Caco-2 (cell line): ENCODE measurements at regions not wholly inside any gene's neighbourhood (a gene's known extent, or its start where the extent isn't known, plus 50 kb on each side); places are given as distances from the start of the nearest gene placed in this dataset.

Experiments used
- BruUV-seq: library from RNA; stranded (reverse); fragments of 400-500 nt; replicated peaks from 2 replicates; lab custom pipeline; 2021; lab: Mats Ljungman, UMichigan
- CTCF ChIA-PET: fragments of 300-600 bp; sonication (Branson Sonifier 250); formaldehyde crosslinking; loops from one replicate; lab custom pipeline; 2022; ENCODE audit warnings: antibody characterized with exemption; lab: Charles Lee
- POLR2A ChIA-PET: fragments of 300-600 bp; sonication (Branson Sonifier 250); formaldehyde crosslinking; loops from one replicate; lab custom pipeline; 2022; ENCODE audit warnings: antibody characterized with exemption; lab: Charles Lee
- DNase-seq, 2 experiments: peaks; one replicate each; pipeline versions ENCODE4 v3.0.0 to v3.0.0-alpha.2; 2020 to 2022
- H3K27me3 ChIP-seq: replicated peaks from 2 replicates; pipeline ENCODE4 v1.6.0; 2011; ENCODE audit warnings: low read length; ENCODE audit not compliant: control insufficient read depth, insufficient read depth
- H3K36me3 ChIP-seq: 2 replicates; pipeline ENCODE4 v1.5.1; 2011; ENCODE audit warnings: low read length; ENCODE audit not compliant: control insufficient read depth, insufficient read depth
- H3K4me1 ChIP-seq: fragments of 250-450 bp; sonication (Bioruptor Pico); 2 replicates; pipeline ENCODE4 v1.5.1; 2020; ENCODE audit warnings: mild to moderate bottlenecking
- H3K4me3 ChIP-seq: 2 replicates; pipeline ENCODE4 v1.5.1; 2011; ENCODE audit warnings: low read depth, mild to moderate bottlenecking, control low read depth, low read length
- H3K9me3 ChIP-seq: fragments of 250-450 bp; sonication (Bioruptor Pico); 2 replicates; pipeline ENCODE4 v1.5.1; 2020; ENCODE audit warnings: mild to moderate bottlenecking, moderate library complexity
- H3K27ac Mint-ChIP-seq: one replicate; pipeline ENCODE4 v1.8.0; 2022; ENCODE audit warnings: mixed read lengths; ENCODE audit not compliant: unreplicated experiment
- H3K27me3 Mint-ChIP-seq: one replicate; pipeline ENCODE4 v1.8.0; 2022; ENCODE audit warnings: mixed read lengths; ENCODE audit not compliant: insufficient read depth, unreplicated experiment
- H3K36me3 Mint-ChIP-seq: one replicate; pipeline ENCODE4 v1.8.0; 2022; ENCODE audit warnings: mild to moderate bottlenecking, mixed read lengths; ENCODE audit not compliant: insufficient read depth, unreplicated experiment
- H3K4me1 Mint-ChIP-seq: one replicate; pipeline ENCODE4 v1.8.0; 2022; ENCODE audit warnings: low read depth, mixed read lengths; ENCODE audit not compliant: unreplicated experiment
- H3K4me3 Mint-ChIP-seq: one replicate; pipeline ENCODE4 v1.8.0; 2022; ENCODE audit warnings: mild to moderate bottlenecking, moderate library complexity, mixed read lengths; ENCODE audit not compliant: unreplicated experiment
- H3K9me3 Mint-ChIP-seq: one replicate; pipeline ENCODE4 v1.8.0; 2022; ENCODE audit warnings: mixed read lengths; ENCODE audit not compliant: unreplicated experiment
- CTCF ChIP-seq, 2 experiments: fragments of 200-600 bp in 1 of 2; IDR thresholded peaks; 1 replicate in 1 of 2; 2 replicates in 1 of 2; pipeline versions ENCODE4 v1.5.1 to v1.8.0; 2011 to 2022; ENCODE audit warnings: antibody characterized with exemption in 1 of 2, control low read depth in 1 of 2, inconsistent platforms in 1 of 2, low read depth in 1 of 2, low read length in 1 of 2, mild to moderate bottlenecking in 1 of 2, moderate library complexity in 1 of 2; ENCODE audit not compliant: insufficient read depth in 1 of 2, severe bottlenecking in 1 of 2, unreplicated experiment in 1 of 2
- intact Hi-C: fragments of 100-400 bp; cut with micrococcal nuclease; formaldehyde crosslinking; loops from one replicate; pipeline ENCODE4 v1.10.0; 2022; ENCODE audit not compliant: unreplicated experiment

- POLR2A ChIA-PET = no interaction called here
Measured at GRCh38 chr9:82560457-82560904, 502.5 kb downstream of the RASEF start.

GRCh38 chr9:82563094-82563493, 499.8 kb downstream of the RASEF start:
- Histone ChIP-seq H3K4me1 (no peaks in the 10 kb centered on the region), H3K36me3 (no peaks in the 10 kb centered on the region), H3K27me3 (no peaks in the 10 kb centered on the region), H3K4me3 (no peak overlapping the region), H3K9me3 (no peaks in the 10 kb centered on the region)
- intact Hi-C loops = no loop called here
- TF ChIP-seq CTCF (IDR thresholded peaks at IDR 0.05; ENCODE audit: insufficient read depth in 1 of 2, low read depth in 1 of 2, low read length in 1 of 2, severe bottlenecking in 1 of 2, unreplicated experiment in 1 of 2) = no peak
- ChIA-PET POLR2A (no interaction called here), CTCF (no interaction called here)
- no peak overlapping the region for H3K4me3 Mint-ChIP-seq
- no peaks in the 10 kb centered on the region for H3K9me3 Mint-ChIP-seq
- no peaks in the 10 kb centered on the region for H3K4me1 Mint-ChIP-seq
- no peak overlapping the region for H3K27ac Mint-ChIP-seq
- no peak for DNase-seq
- no TSS peak for BruUV-seq
- no peaks in the 10 kb centered on the region for H3K27me3 Mint-ChIP-seq
- no peaks in the 10 kb centered on the region for H3K36me3 Mint-ChIP-seq

More at GRCh38 chr9:82560457-82560904, 502.5 kb downstream of the RASEF start:
- intact Hi-C loops = no loop called here
- no peaks in the 10 kb centered on the region for H3K4me1 ChIP-seq
- H3K27me3 ChIP-seq = no peaks in the 10 kb centered on the region
- peak; percentile 18 to 31 for DNase-seq
- H3K36me3 ChIP-seq = no peaks in the 10 kb centered on the region
- H3K4me3 Mint-ChIP-seq = no peak overlapping the region
- no peaks in the 10 kb centered on the region for H3K36me3 Mint-ChIP-seq
- no peaks in the 10 kb centered on the region for H3K9me3 Mint-ChIP-seq
- no peaks in the 10 kb centered on the region for H3K9me3 ChIP-seq
- H3K4me1 Mint-ChIP-seq = no peaks in the 10 kb centered on the region
- H3K4me3 ChIP-seq = no peak overlapping the region
- no peaks in the 10 kb centered on the region for H3K27me3 Mint-ChIP-seq
- BruUV-seq = no TSS peak
- H3K27ac Mint-ChIP-seq = no peak overlapping the region
- CTCF ChIA-PET = no interaction called here
- no peak for TF ChIP-seq CTCF (IDR thresholded peaks at IDR 0.05; ENCODE audit: insufficient read depth in 1 of 2, low read depth in 1 of 2, low read length in 1 of 2, severe bottlenecking in 1 of 2, unreplicated experiment in 1 of 2)

- no peak overlapping the region for H3K27ac Mint-ChIP-seq
- Histone ChIP-seq H3K9me3 (no peaks in the 10 kb centered on the region), H3K27me3 (no peaks in the 10 kb centered on the region), H3K36me3 (no peaks in the 10 kb centered on the region), H3K4me3 (no peak overlapping the region), H3K4me1 (no peaks in the 10 kb centered on the region)
- no peak for DNase-seq
- CTCF ChIA-PET = no interaction called here
- no peaks in the 10 kb centered on the region for H3K4me1 Mint-ChIP-seq
- BruUV-seq = no TSS peak
- no peaks in the 10 kb centered on the region for H3K36me3 Mint-ChIP-seq
- H3K27me3 Mint-ChIP-seq = no peaks in the 10 kb centered on the region
- H3K9me3 Mint-ChIP-seq = no peaks in the 10 kb centered on the region
- TF ChIP-seq CTCF (IDR thresholded peaks at IDR 0.05; ENCODE audit: insufficient read depth in 1 of 2, low read depth in 1 of 2, low read length in 1 of 2, severe bottlenecking in 1 of 2, unreplicated experiment in 1 of 2) = no peak
- intact Hi-C loops = no loop called here
- H3K4me3 Mint-ChIP-seq = no peak overlapping the region
- POLR2A ChIA-PET = no interaction called here
Measured at GRCh38 chr9:82563841-82564240, 499.1 kb downstream of the RASEF start.
